GM19239 (cell line): ENCODE measurements at regions not wholly inside any gene's neighbourhood (a gene's known extent, or its start where the extent isn't known, plus 50 kb on each side); places are given as distances from the start of the nearest gene placed in this dataset.
"Not testable (repeated sequence)": the region's sequence is repeated elsewhere in the genome, so short reads cannot be mapped to it uniquely, and the experiment has no call there.

Source experiments
- DNase-seq: peaks from one replicate; pipeline ENCODE4 v3.0.0; 2011; ENCODE audit warnings: low spot score; ENCODE audit not compliant: insufficient read length
- FAIRE-seq: peaks from 2 replicates; lab custom pipeline; 2011; peaks lifted over from hg19 to GRCh38; lab: Jason Lieb, UNC

- DNase-seq: no peak
- FAIRE-seq: no peak
Measured at GRCh38 chr11:82003671-82004515, 729.8 kb downstream of the FAM181B start.

- DNase-seq (no peak), FAIRE-seq (no peak)
Measured at GRCh38 chr11:82003024-82003423, 730.6 kb downstream of the FAM181B start.

- DNase-seq (no peak), FAIRE-seq (no peak)
Measured at GRCh38 chr11:81995889-81996288, 737.8 kb downstream of the FAM181B start.

GRCh38 chr11:81993755-81994154 is 739.9 kb downstream of the FAM181B start:
- no peak for FAIRE-seq
- DNase-seq: no peak

DNA sequence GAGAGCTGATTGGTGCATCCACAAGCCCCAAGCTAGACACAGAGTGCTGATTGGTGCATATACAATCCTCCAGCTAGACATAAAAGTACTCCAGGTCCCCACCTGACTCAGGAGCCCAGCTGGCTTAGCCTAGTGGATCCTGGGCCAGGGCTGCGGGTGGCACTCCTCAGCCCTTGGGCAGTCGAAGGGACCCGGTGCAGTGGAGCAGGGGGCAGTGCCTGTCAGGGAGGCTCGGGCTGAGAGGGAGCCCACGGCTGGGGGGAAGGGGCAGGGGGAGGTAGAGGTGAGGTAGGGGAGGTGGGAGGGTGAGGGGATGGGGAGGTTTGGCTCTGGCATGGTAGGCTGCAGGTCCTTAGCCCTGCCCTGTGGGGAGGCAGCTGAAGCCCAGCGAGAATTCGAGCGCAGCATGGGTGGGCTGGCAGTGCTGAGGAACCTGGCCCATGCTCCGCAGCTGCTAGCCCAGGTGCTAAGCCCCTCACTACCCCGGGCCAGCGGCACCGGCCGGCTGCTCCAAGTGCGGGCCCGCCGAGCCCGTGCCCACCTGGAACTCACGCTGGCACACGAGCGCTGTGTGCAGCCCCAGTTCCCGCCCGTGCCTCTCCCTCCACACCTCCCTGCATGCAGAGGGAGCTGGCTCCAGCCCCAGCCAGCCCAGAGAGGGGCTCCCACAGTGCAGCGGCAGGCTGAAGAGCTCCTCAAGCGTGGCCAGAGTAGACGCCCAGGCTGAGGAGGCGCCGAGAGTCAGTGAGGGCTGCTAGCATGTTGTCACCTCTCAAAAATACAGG is 742.8 kb downstream of the FAM181B start:
- DNase-seq (no peak), FAIRE-seq (no peak)

GRCh38 chr11:81989093-81989492 is 744.6 kb downstream of the FAM181B start:
- FAIRE-seq: no peak
- DNase-seq: no peak

GRCh38 chr11:81987829-81988472 is 745.7 kb downstream of the FAM181B start:
- DNase-seq (no peak), FAIRE-seq (no peak)

GRCh38 chr11:81986556-81987161 is 747.0 kb downstream of the FAM181B start:
- FAIRE-seq (no peak), DNase-seq (no peak)

DNA sequence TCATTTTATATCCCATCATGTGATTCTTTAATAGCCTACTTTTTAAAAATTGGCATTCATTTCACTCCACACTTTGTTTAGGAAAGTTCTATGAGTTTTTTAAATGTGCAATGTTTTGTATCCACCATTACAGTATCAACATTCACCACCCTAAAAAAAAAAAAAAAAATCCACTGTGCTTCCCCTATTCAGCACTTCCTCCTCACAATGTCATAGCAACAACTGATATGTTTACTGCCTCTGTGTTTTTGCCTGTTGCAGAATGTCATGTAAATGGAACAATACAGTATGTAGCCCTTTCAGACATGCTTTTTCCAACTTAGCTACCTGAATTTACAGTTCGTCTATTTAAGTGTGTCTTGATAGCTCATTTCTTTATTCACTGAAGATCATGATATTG is 754.2 kb downstream of the FAM181B start:
- DNase-seq: no peak
- no peak for FAIRE-seq

GRCh38 chr11:81975261-81975900 is 758.3 kb downstream of the FAM181B start:
- no peak for DNase-seq
- FAIRE-seq: no peak

GRCh38 chr11:81970886-81971285 is 762.8 kb downstream of the FAM181B start:
- FAIRE-seq (no peak), DNase-seq (no peak)

- no peak for FAIRE-seq
Measured at GRCh38 chr11:81967242-81967641, 766.4 kb downstream of the FAM181B start.

GRCh38 chr11:81966340-81966739 is 767.3 kb downstream of the FAM181B start:
- FAIRE-seq: no peak
- no peak for DNase-seq

More at GRCh38 chr11:81967242-81967641, 766.4 kb downstream of the FAM181B start:
- no peak for DNase-seq

GRCh38 chr11:81963018-81963417 is 770.6 kb downstream of the FAM181B start:
- FAIRE-seq (no peak), DNase-seq (no peak)

DNA sequence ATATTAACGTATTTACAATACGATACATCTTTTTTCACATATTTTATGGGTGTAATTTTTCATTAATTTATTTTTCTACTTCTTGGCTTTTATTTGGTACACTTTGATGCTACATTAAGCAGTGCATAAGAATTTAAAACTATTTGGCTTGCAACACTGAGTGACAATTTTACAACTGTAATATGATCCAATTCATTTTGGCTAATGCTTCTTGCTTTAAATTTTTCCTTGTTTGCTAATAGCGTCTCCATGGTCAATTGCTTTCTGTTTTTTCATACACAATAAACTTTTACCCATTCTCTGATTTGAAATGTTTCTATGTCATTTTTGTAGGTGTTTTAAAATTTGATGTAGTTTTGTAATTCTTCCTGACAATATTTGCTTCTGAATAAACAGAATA is 773.2 kb downstream of the FAM181B start:
- FAIRE-seq (peak; percentile 21), DNase-seq (no peak)

GRCh38 chr11:81959341-81959740 is 774.3 kb downstream of the FAM181B start:
- DNase-seq (no peak), FAIRE-seq (no peak)

DNA sequence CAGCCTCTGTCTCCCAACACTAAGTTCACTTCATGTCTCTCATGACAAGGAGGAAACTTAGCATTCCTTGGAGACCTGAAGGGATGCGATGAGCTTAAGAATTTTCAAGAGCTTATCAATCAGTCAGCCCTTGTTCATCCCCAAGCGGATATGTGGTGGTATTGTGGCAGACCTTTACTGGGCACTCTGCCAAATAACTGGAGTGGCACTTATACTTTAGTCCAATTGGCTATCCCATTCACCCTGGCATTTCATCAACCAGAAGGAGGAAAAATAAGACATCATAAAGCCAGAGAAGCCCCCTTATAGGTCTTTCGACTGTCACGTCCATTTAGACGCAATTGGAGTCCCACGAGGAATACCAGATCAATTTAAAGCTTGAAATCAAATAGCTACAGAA is 779.4 kb downstream of the FAM181B start:
- not testable (repeated sequence) for DNase-seq, FAIRE-seq

DNA sequence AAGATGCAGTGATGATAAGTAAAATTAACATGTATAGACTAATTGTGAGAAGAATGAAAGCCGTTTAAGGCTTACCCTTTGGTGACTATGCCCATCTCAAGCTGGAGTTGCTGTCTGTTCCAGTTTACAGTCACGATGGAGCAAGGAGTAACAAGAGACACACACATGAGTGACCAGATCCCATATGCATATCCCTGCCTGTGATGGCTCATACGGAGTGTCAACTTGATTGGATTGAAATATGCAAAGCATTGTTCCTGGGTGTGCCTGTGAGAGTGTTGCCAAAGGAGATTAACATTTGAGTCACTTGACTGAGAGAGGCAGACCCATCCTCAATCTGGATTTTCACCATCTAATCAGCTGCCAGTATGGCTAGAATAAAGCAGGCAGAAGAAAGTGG is 786.8 kb downstream of the FAM181B start:
- DNase-seq (no peak), FAIRE-seq (no peak)

GRCh38 chr11:81942646-81943045 is 791.0 kb downstream of the FAM181B start:
- FAIRE-seq: no peak
- no peak for DNase-seq

- DNase-seq (no peak), FAIRE-seq (no peak)
Measured at GRCh38 chr11:81941998-81942397, 791.7 kb downstream of the FAM181B start.
